Smooth muscle cell (in vitro differentiated cells): ENCODE measurements at regions not wholly inside any gene's neighbourhood (a gene's known extent, or its start where the extent isn't known, plus 50 kb on each side); places are given as distances from the start of the nearest gene placed in this dataset.

ENCODE experiments used
- DNase-seq: peaks from one replicate; lab custom pipeline; 2025; ENCODE audit not compliant: unreplicated experiment; lab: John Stamatoyannopoulos, UW
- H2AFZ ChIP-seq: fragments of 200-600 bp; sonication (generic); 2 replicates; pipeline ENCODE4 v1.6.0; 2016; ENCODE audit warnings: antibody characterized with exemption, low read depth, mild to moderate bottlenecking
- H3F3A ChIP-seq: fragments of 200-600 bp; sonication (generic); 2 replicates; pipeline ENCODE4 v1.6.0; 2017; ENCODE audit warnings: antibody characterized with exemption, low read depth
- H3K27ac ChIP-seq: fragments of 200-600 bp; sonication (generic); 2 replicates; pipeline ENCODE4 v1.5.1; 2016; ENCODE audit warnings: low read depth, mild to moderate bottlenecking
- H3K27me3 ChIP-seq: fragments of 200-600 bp; sonication (generic); 2 replicates; pipeline ENCODE4 v1.6.1; 2016; ENCODE audit warnings: low read depth, mild to moderate bottlenecking
- H3K36me3 ChIP-seq: fragments of 200-600 bp; sonication (generic); 2 replicates; pipeline ENCODE4 v1.5.1; 2016; ENCODE audit warnings: low read depth
- H3K4me1 ChIP-seq: fragments of 200-600 bp; sonication (generic); 2 replicates; pipeline ENCODE4 v1.5.1; 2016; ENCODE audit warnings: low read depth
- H3K4me2 ChIP-seq: fragments of 200-600 bp; sonication (generic); 2 replicates; pipeline ENCODE4 v1.6.0; 2016; ENCODE audit warnings: mild to moderate bottlenecking
- H3K4me3 ChIP-seq: fragments of 200-600 bp; sonication (generic); 2 replicates; pipeline ENCODE4 v1.5.1; 2016; ENCODE audit warnings: mild to moderate bottlenecking
- H3K79me2 ChIP-seq: fragments of 200-600 bp; sonication (generic); 2 replicates; pipeline ENCODE4 v1.6.0; 2016; ENCODE audit warnings: low read depth, mild to moderate bottlenecking
- H3K9ac ChIP-seq: fragments of 200-600 bp; sonication (generic); 2 replicates; pipeline ENCODE4 v1.6.0; 2016; ENCODE audit warnings: low read depth
- H3K9me3 ChIP-seq: fragments of 200-600 bp; sonication (generic); replicated peaks from 2 replicates; pipeline ENCODE4 v1.5.1; 2016; ENCODE audit warnings: low read depth
- H4K20me1 ChIP-seq: fragments of 200-600 bp; sonication (generic); 2 replicates; pipeline ENCODE4 v1.6.0; 2016; ENCODE audit warnings: low read depth
- CTCF ChIP-seq: fragments of 200-600 bp; sonication (generic); IDR thresholded peaks from 2 replicates; pipeline ENCODE4 v1.5.1; 2017; ENCODE audit warnings: borderline replicate concordance, mild to moderate bottlenecking, antibody characterized with exemption; ENCODE audit not compliant: insufficient read depth, poor library complexity, severe bottlenecking
- WGBS: methylation state at CpG from one replicate; pipeline ENCODE4 v1.1.7; 2016; ENCODE audit warnings: low lambda C conversion rate; 5-methylcytosine and 5-hydroxymethylcytosine counted together

- no peaks in the 10 kb centered on the region for H3K36me3 ChIP-seq
- 93% methylated on average over 1 of the region's 1 CpG for WGBS
- TF ChIP-seq CTCF: no peak
Measured at GRCh38 chr4:17362430-17362829, 149.5 kb downstream of the QDPR start.

GRCh38 chr4:17358241-17358640, 153.6 kb downstream of the QDPR start:
- no peak overlapping the region for H3K27ac ChIP-seq
- no peak for DNase-seq
- H3K4me1 ChIP-seq: no peaks in the 10 kb centered on the region
- H3K9me3 ChIP-seq: no peaks in the 10 kb centered on the region
- no peaks in the 10 kb centered on the region for H4K20me1 ChIP-seq
- H3K79me2 ChIP-seq: no peaks in the 10 kb centered on the region
- H2AFZ ChIP-seq: no peak overlapping the region
- H3K4me3 ChIP-seq: no peak overlapping the region
- no peak for TF ChIP-seq CTCF
- H3K36me3 ChIP-seq: no peaks in the 10 kb centered on the region
- H3K4me2 ChIP-seq: no peak overlapping the region
- H3F3A ChIP-seq: no peaks in the 10 kb centered on the region
- peaks cover 10% of the 10 kb centered on the region for H3K27me3 ChIP-seq
- no peak overlapping the region for H3K9ac ChIP-seq
- 92% methylated on average over 4 of the region's 4 CpGs for WGBS

More at GRCh38 chr4:17362430-17362829, 149.5 kb downstream of the QDPR start:
- DNase-seq: no peak
- Histone ChIP-seq H3K4me2 (no peak overlapping the region), H3K9me3 (no peaks in the 10 kb centered on the region), H3K4me1 (no peaks in the 10 kb centered on the region), H3K79me2 (no peaks in the 10 kb centered on the region), H3K27me3 (no peaks in the 10 kb centered on the region), H2AFZ (no peak overlapping the region), H4K20me1 (no peaks in the 10 kb centered on the region), H3K4me3 (no peak overlapping the region), H3K27ac (no peak overlapping the region), H3K9ac (no peak overlapping the region), H3F3A (no peaks in the 10 kb centered on the region)

- DNase-seq: no peak
Measured at GRCh38 chr4:17356926-17357325, 155.0 kb downstream of the QDPR start.

More at GRCh38 chr4:17356926-17357325, 155.0 kb downstream of the QDPR start:
- no peaks in the 10 kb centered on the region for H3K9me3 ChIP-seq
- H3K27me3 ChIP-seq: peaks cover 10% of the 10 kb centered on the region
- no peaks in the 10 kb centered on the region for H3F3A ChIP-seq
- 83% methylated on average over 3 of the region's 3 CpGs for WGBS
- H3K27ac ChIP-seq: no peak overlapping the region
- no peak for TF ChIP-seq CTCF
- H3K79me2 ChIP-seq: no peaks in the 10 kb centered on the region
- no peaks in the 10 kb centered on the region for H3K4me1 ChIP-seq
- H4K20me1 ChIP-seq: no peaks in the 10 kb centered on the region
- no peak overlapping the region for H3K4me2 ChIP-seq
- H2AFZ ChIP-seq: no peak overlapping the region
- H3K4me3 ChIP-seq: no peak overlapping the region
- H3K36me3 ChIP-seq: no peaks in the 10 kb centered on the region
- no peak overlapping the region for H3K9ac ChIP-seq
